ENCODE measurements at regions not wholly inside any gene's neighbourhood (a gene's known extent, or its start where the extent isn't known, plus 50 kb on each side); places are given as distances from the start of the nearest gene placed in this dataset.

- Mint-ChIP-seq H3K36me3 (ENCODE audit: insufficient read depth, unreplicated experiment) (no peaks in the 10 kb centered on the region), H3K9me3 (ENCODE audit: low read depth, unreplicated experiment) (no peaks in the 10 kb centered on the region), H3K4me3 (ENCODE audit: low read depth, unreplicated experiment) (no peak overlapping the region), H3K27ac (ENCODE audit: unreplicated experiment) (no peak overlapping the region), H3K27me3 (ENCODE audit: unreplicated experiment) (no peaks in the 10 kb centered on the region), H3K4me1 (ENCODE audit: low read depth, unreplicated experiment) (no peaks in the 10 kb centered on the region)
- no peak for DNase-seq
- no TSS peak for BruUV-seq (replicated peaks)
- intact Hi-C loops (cut with micrococcal nuclease; ENCODE audit: unreplicated experiment): no loop called here
- TF ChIP-seq CTCF (IDR thresholded peaks at IDR 0.05; ENCODE audit: unreplicated experiment): no peak
- CTCF ChIA-PET: no interaction called here
Measured at GRCh38 chr2:226573158-226573557, 226.5 kb downstream of the IRS1 start.

GRCh38 chr2:226564667-226565066 lies 235.0 kb downstream of the IRS1 start:
- TF ChIP-seq CTCF (IDR thresholded peaks at IDR 0.05; ENCODE audit: unreplicated experiment): no peak
- no peak for DNase-seq
- H3K36me3 Mint-ChIP-seq (ENCODE audit: insufficient read depth, unreplicated experiment): no peaks in the 10 kb centered on the region
- H3K27ac Mint-ChIP-seq (ENCODE audit: unreplicated experiment): no peak overlapping the region
- BruUV-seq (replicated peaks): no TSS peak
- no peak overlapping the region for H3K4me3 Mint-ChIP-seq (ENCODE audit: low read depth, unreplicated experiment)
- no peaks in the 10 kb centered on the region for H3K9me3 Mint-ChIP-seq (ENCODE audit: low read depth, unreplicated experiment)
- intact Hi-C loops (cut with micrococcal nuclease; ENCODE audit: unreplicated experiment): no loop called here
- H3K27me3 Mint-ChIP-seq (ENCODE audit: unreplicated experiment): no peaks in the 10 kb centered on the region
- CTCF ChIA-PET: no interaction called here
- H3K4me1 Mint-ChIP-seq (ENCODE audit: low read depth, unreplicated experiment): no peaks in the 10 kb centered on the region

GRCh38 chr2:226561962-226562361 lies 237.7 kb downstream of the IRS1 start:
- H3K27me3 Mint-ChIP-seq (ENCODE audit: unreplicated experiment): no peaks in the 10 kb centered on the region
- CTCF ChIA-PET: no interaction called here
- no peak overlapping the region for H3K27ac Mint-ChIP-seq (ENCODE audit: unreplicated experiment)
- no peak overlapping the region for H3K4me3 Mint-ChIP-seq (ENCODE audit: low read depth, unreplicated experiment)
- DNase-seq: no peak
- H3K4me1 Mint-ChIP-seq (ENCODE audit: low read depth, unreplicated experiment): no peaks in the 10 kb centered on the region
- intact Hi-C loops (cut with micrococcal nuclease; ENCODE audit: unreplicated experiment): no loop called here
- H3K9me3 Mint-ChIP-seq (ENCODE audit: low read depth, unreplicated experiment): peaks cover 3% of the 10 kb centered on the region
- H3K36me3 Mint-ChIP-seq (ENCODE audit: insufficient read depth, unreplicated experiment): no peaks in the 10 kb centered on the region
- no peak for TF ChIP-seq CTCF (IDR thresholded peaks at IDR 0.05; ENCODE audit: unreplicated experiment)
- BruUV-seq (replicated peaks): no TSS peak

- intact Hi-C loops (cut with micrococcal nuclease; ENCODE audit: unreplicated experiment): no loop called here
- H3K27ac Mint-ChIP-seq (ENCODE audit: unreplicated experiment): no peak overlapping the region
- H3K36me3 Mint-ChIP-seq (ENCODE audit: insufficient read depth, unreplicated experiment): no peaks in the 10 kb centered on the region
- no peak for TF ChIP-seq CTCF (IDR thresholded peaks at IDR 0.05; ENCODE audit: unreplicated experiment)
- CTCF ChIA-PET: no interaction called here
- BruUV-seq (replicated peaks): no TSS peak
- peaks cover 6% of the 10 kb centered on the region for H3K9me3 Mint-ChIP-seq (ENCODE audit: low read depth, unreplicated experiment)
- no peak overlapping the region for H3K4me3 Mint-ChIP-seq (ENCODE audit: low read depth, unreplicated experiment)
- no peaks in the 10 kb centered on the region for H3K4me1 Mint-ChIP-seq (ENCODE audit: low read depth, unreplicated experiment)
- no peak for DNase-seq
- H3K27me3 Mint-ChIP-seq (ENCODE audit: unreplicated experiment): no peaks in the 10 kb centered on the region
Measured at GRCh38 chr2:226560325-226560724, 239.3 kb downstream of the IRS1 start.

GRCh38 chr2:226559536-226559935 lies 240.1 kb downstream of the IRS1 start:
- intact Hi-C loops (cut with micrococcal nuclease; ENCODE audit: unreplicated experiment): no loop called here
- TF ChIP-seq CTCF (IDR thresholded peaks at IDR 0.05; ENCODE audit: unreplicated experiment): no peak
- Mint-ChIP-seq H3K27ac (ENCODE audit: unreplicated experiment) (no peak overlapping the region), H3K4me1 (ENCODE audit: low read depth, unreplicated experiment) (no peaks in the 10 kb centered on the region), H3K36me3 (ENCODE audit: insufficient read depth, unreplicated experiment) (no peaks in the 10 kb centered on the region), H3K27me3 (ENCODE audit: unreplicated experiment) (no peaks in the 10 kb centered on the region), H3K9me3 (ENCODE audit: low read depth, unreplicated experiment) (peaks cover 6% of the 10 kb centered on the region), H3K4me3 (ENCODE audit: low read depth, unreplicated experiment) (no peak overlapping the region)
- DNase-seq: no peak
- CTCF ChIA-PET: no interaction called here
- no TSS peak for BruUV-seq (replicated peaks)

Measured in Calu3 (cell line).